ENCODE measurements at regions not wholly inside any gene's neighbourhood (a gene's known extent, or its start where the extent isn't known, plus 50 kb on each side); places are given as distances from the start of the nearest gene placed in this dataset.
"Not testable (repeated sequence)": the region's sequence is repeated elsewhere in the genome, so short reads cannot be mapped to it uniquely, and the experiment has no call there.

GRCh38 chr1:48082271-48082962 lies 85.2 kb upstream of the TRABD2B start:
- peak; percentile 45 for DNase-seq

DNA sequence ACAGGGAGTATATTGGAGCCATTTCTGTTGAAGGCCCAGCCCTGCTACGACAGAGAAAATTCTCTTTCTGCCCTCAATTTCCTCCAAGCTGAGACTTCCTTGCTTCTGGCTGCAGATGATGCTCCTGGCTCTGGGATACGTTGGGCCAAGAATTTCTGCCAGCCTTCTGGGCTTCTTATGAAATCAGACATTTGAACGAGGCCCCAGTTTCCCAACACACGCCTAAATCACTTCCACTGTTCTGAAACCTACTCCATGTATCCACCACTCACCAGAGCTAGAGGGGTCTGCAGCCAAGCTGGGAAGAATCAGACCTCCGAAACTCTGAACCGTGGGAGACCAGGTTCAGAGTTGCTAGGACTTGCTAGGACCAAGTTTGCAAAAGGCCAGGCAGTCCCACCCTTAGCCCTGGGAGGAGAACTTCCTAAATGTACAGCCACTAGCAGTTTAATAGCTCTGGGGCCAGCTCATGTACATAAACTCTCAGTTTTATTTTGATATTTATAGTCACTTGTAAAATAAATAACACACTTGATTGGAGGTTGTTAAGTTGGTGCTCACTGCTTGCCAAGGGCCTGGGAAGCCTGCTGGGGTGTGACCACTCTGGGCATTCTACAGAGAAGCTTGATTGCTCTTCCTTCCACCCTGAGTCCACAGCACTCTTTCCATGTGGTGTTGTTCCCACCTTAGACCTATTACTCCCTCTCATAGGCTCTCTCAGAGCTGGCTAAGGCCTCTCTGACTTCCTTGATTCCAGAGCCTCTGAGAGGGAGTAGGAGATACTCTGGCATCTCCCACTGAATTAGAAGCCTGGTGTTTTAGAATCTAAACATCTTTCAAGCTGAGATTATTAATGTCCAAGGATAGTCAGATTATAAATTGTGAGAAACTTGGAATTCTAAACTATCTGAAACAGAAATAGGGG lies 83.4 kb upstream of the TRABD2B start:
- DNase-seq, result no peak

- no peak for DNase-seq
Observed at GRCh38 chr1:48079096-48079495, 81.9 kb upstream of the TRABD2B start.

GRCh38 chr1:48077795-48078222 lies 80.6 kb upstream of the TRABD2B start:
- no peak for DNase-seq

DNA sequence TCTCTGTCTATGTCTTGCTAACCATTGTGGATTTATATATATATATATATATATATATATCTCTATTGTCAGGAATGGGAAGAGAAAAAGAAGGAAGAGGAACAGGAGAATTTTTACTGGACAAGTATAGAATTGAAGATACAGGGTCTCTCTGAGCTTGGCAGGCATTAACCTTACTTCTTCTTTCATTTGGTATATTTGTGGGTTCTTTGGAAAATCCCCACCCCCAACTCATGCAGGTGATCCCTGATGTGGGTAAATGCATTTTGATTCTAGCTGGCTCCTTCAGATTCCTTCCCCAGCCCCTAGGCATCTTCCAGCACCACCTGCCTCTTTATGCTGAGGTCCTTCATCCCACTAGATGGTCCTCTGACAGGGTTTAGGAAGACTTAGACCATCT lies 78.8 kb upstream of the TRABD2B start:
- DNase-seq, result no peak

DNA sequence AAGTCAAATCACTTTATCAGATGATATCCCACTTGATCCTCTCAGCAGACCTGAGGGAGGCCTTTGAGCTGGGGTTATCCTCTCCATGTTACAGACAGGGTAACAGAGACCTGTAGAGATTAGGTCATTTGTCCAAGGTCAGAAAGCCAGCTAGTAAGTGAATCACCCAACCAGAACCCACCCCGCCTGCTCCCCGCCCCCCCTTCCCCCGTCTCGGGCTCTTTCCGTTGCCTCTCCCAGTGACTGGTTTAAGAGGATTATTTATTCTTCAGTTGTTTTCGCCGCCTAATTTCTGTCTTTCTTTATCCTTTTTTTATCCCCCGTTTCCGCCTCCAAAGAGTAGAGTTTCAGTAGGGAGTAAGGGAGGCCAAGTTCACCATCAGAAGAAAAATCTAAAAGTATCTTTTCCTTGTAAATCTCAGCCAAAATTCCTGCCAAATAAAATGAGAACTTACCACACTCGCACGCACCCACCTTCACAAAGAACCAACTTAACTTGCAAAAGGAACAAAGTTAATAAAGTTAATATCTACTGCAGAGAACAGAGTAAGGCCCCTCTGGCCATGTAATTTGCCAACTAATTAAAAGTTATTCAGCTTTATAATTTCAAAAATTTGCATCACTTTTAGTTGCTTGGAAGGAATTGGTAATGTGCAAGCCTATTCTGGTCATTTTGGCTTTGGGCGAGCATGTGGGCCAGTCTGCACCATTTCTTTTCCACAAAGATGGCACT lies 76.8 kb upstream of the TRABD2B start:
- DNase-seq, result no peak

GRCh38 chr1:48071513-48071912 lies 74.3 kb upstream of the TRABD2B start:
- DNase-seq, result no peak

GRCh38 chr1:48070396-48070750 lies 73.2 kb upstream of the TRABD2B start:
- DNase-seq, result no peak

- no peak for DNase-seq
Observed at GRCh38 chr1:48069662-48070395, 72.6 kb upstream of the TRABD2B start.

DNA sequence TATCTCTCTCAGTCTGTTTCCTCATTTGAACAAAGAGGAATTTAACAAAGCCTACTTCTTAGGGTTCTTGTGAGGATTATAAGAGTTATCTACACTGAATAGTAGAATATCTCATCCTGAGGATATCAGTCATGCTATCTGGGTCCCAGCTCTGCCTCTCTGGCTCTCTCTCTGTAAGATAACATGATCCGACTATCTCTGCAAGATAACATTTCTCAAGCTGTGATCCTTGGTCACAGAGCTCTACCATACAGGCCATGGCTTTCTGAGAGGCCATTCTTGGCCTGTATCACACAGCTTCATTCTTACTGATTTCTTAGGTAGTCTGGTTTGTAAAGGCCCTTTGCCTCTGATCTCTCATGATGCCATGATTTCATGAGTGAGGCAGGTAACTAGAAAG lies 71.0 kb upstream of the TRABD2B start:
- no peak for DNase-seq

GRCh38 chr1:48066936-48067335 lies 69.8 kb upstream of the TRABD2B start:
- no peak for DNase-seq

- not testable (repeated sequence) for DNase-seq
Observed at GRCh38 chr1:48064693-48065092, 67.5 kb upstream of the TRABD2B start.

DNA sequence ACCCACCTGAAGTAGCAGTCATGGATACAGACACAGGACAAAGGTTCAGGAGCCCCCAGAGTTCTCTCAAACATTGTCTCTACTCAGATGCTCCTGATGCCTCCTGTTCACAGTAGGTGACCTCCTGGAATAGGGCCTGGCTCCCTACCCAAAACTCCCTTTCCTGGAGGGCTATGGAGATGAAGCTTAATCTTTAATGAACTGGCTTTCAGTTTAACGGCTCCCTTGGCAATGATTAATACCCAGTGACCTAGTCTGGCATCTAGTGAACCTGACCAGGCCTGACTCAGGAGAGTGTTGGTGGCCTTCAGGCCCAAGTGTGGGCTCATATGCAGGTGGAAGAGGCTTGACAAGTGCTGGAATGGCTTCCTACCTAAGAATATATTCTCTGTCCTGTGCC lies 65.2 kb upstream of the TRABD2B start:
- no peak for DNase-seq

DNA sequence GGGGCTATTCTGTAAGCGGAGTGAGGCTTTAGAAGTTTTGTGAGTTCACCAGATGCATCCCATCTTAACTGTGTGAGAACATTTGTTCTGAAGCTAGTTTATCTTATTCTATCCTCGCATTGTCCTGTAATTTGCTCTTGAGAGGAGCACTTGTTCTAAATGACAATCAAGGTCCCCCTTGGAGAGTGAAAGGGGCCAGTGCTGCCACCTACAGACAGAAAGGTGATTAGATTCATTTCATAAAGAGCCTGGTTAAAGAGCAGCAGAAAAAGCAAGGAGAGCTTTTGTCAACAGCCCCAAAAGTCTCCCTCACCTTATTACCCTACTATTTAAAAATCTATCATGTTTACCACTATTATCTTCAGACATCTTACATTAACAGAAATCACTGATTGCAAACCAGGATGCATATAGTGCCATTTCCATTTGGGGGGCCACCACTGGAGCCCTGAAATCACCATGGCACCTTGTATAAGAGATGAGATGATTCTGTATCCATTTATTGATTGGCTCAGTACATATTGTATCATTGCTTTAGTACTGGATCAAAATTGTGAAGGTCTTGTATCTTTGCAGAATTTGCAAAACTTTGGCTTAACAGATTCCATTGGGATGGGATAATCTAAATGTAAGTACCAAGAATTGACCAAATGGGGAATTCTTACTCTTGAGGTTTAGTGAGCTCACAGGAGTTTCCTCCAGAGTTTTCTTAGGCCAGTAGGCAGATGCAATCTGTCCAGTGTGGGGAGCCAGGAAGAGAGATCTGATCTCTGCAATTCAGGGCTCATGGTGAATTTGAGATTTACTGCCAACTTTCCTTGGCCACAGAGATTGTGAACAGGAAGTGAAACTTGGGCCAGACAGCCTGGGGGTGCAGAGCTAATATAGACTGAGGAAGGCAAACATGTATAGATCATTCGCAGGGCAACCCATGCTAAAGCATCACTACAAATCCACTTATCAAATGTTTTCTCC lies 64.3 kb upstream of the TRABD2B start:
- DNase-seq, result peak; percentile 71

DNA sequence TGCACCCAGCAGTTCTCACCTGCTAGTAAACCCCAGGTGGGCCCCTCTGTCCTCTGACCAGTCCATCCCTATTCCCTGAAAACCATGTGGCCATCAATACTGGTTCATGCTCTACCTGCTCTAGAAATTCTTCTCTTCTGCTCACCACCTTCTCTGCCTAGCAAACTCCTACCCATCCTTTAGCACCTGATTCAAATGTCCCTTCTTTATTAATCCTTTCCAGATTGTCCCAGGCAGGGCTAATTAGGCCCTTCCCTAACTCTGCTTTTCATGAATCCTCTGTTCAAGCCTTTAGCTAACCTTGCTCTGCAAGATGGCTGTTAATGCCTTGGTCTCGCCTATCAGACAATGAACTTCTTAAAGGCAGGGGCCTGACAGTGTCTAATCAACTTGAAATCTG lies 62.1 kb upstream of the TRABD2B start:
- no peak for DNase-seq

DNA sequence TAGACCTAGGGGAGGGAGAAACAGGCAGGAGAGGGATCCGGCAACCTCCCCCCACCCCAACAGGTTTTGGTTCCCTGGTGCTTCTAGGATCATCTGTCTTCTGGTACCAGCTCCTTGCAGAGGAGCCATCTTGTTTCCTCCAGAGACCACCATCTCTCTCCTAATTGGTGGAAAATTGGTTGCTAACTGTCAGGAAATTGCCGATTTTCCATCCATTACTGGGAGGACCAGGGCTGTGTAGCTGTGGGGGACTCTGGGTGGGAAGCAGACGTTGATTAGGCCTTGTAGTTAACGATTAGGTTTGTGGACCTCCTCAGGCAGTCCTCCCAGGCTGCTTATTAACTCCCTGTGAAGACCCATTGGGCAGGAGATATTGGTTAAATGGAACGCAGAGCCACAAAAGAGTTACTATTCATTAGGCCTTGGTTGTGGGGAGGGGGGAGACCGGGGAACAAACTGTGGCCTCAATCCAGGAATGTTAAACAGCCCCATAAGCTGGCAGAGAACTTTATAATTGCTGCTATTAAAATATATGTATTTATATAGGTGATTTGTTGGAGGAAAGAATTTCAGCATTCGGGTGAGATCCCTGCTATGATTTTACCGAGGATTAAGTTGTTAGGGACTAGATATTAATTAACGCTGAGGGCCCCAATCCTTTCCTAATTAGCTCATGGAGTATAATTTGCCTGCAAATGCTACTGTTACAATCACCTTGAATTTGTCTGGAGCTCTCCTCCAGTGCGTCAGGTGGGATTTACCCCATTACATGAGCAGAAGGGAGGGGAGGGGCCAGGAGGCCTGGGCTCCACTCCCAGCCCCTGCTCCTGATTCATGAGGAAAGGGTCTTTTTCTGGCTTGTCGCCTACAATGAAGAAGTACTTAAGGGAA lies 61.2 kb upstream of the TRABD2B start:
- no peak for DNase-seq

GRCh38 chr1:48057249-48057648 lies 60.1 kb upstream of the TRABD2B start:
- DNase-seq, result no peak

GRCh38 chr1:48055876-48056764 lies 58.9 kb upstream of the TRABD2B start:
- no peak for DNase-seq

DNA sequence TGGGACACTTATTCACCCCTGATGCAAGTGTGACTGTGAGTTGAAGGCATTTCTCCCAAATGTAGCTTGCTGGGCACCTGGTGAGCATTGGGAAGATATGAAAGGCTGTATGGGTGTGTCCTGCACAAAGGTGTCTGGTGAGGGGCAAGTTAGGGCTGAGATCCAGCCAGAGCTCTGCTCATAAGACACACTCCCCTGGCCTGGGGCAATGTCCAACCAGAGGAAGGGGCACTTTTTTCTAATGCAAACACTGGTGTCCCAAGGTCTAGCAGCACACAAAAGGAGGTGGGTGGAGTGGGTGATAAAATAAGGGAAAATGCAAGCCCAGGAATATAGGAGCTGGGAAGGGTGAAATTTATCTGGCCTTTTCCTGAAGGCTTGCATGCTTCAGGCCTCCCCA lies 57.0 kb upstream of the TRABD2B start:
- no peak for DNase-seq
